Prostate gland (tissue), 2 donors: ENCODE measurements at regions not wholly inside any gene's neighbourhood (a gene's known extent, or its start where the extent isn't known, plus 50 kb on each side); places are given as distances from the start of the nearest gene placed in this dataset.
"Not testable (repeated sequence)": the region's sequence is repeated elsewhere in the genome, so short reads cannot be mapped to it uniquely, and the experiment has no call there.

ENCODE experiments used
- DNase-seq: peaks from one replicate; pipeline ENCODE4 v3.0.0-alpha.2; 2019; ENCODE audit warnings: low spot score
- H3K27ac ChIP-seq, 2 donors: fragments of 200-600 bp; sonication (generic); 2 replicates each; pipeline ENCODE4 v1.5.1; 2017 to 2019
- H3K27me3 ChIP-seq: fragments of 200-600 bp; sonication (generic); replicated peaks from 2 replicates; pipeline ENCODE4 v1.5.1; 2019; ENCODE audit not compliant: insufficient read depth
- H3K36me3 ChIP-seq, 2 donors: fragments of 200-600 bp; sonication (generic); 1 replicate in 1 of 2; 2 replicates in 1 of 2; pipeline versions ENCODE4 v1.5.1 to v1.8.1; 2017 to 2019
- H3K4me1 ChIP-seq: fragments of 200-600 bp; sonication (generic); replicated peaks from 2 replicates; pipeline ENCODE4 v1.5.1; 2019
- H3K4me3 ChIP-seq, 2 donors: fragments of 200-600 bp; sonication (generic); 2 replicates each; pipeline ENCODE4 v1.5.1; 2017 to 2019
- H3K9me3 ChIP-seq: fragments of 200-600 bp; sonication (generic); 2 replicates; pipeline ENCODE4 v1.5.1; 2017
- POLR2A ChIP-seq: fragments of 450-650 bp; IDR thresholded peaks from one replicate; pipeline ENCODE4 v1.6.1; 2016; ENCODE audit warnings: antibody characterized with exemption, mild to moderate bottlenecking
- POLR2AphosphoS5 ChIP-seq: sonication (generic); formaldehyde crosslinking; IDR thresholded peaks from one replicate; pipeline ENCODE4 v1.6.1; 2017; ENCODE audit warnings: antibody characterized with exemption
- WGBS: methylation state at CpG from one replicate; pipeline ENCODE4 v1.1.5; 2018; 5-methylcytosine and 5-hydroxymethylcytosine counted together
- intact Hi-C: fragments of 100-400 bp; cut with DNase I; formaldehyde crosslinking; loops from one replicate; pipeline ENCODE4 v1.14.2; 2022
- TF ChIP-seq, protein P1 (sequence below), 4 experiments: fragments of 200-600 bp in 2 of 4; fragments of 450-650 bp in 2 of 4; sonication (generic) in 2 of 4; IDR thresholded peaks; 1 replicate in 3 of 4; 2 replicates in 1 of 4; pipeline ENCODE4 v1.5.1; 2016 to 2019; ENCODE audit warnings: antibody characterized with exemption in 4 of 4, mild to moderate bottlenecking in 2 of 4, moderate library complexity in 2 of 4

DNA sequence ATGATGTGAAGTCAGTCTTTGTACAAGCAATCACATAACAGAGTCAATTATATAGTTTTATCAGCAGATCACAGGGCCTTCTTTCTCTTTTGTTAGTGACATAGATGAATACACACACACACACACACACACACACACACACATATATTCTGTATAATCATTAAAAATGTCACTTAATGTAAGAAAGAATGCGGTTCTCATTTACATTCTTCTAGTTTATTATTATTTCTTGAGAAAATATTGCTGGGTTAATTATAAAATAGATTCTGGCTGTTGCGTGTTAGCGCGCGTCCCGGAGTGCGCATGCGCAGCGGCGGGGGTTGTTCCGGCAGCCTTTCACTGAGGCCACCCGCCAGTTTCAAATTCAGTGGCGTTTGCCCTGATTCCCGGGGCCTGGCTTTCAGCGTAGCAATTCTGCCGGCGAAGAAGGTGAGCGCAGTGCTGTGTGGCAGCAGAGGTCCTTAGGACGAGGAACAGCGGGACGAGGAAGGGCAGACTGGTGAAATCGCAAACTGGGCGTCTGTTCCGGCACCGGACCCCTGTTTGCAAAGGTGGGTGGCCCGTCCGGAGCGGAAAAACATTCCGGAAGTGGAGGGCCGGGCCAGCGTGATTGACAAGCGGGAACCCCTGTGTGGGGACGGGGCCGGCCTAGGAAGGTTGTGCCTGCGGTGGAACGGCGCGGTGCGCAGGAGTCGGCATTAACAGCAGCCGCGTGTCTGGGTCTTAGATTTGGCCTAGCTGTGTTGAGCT, 75.3 kb upstream of the PZP start:
- H3K9me3 ChIP-seq, H3K27me3 ChIP-seq, intact Hi-C loops, H3K4me1 ChIP-seq, H3K36me3 ChIP-seq: not testable (repeated sequence)
- H3K27ac ChIP-seq: peak overlapping the region; percentile 55 to 67
- peak; percentile 57 for TF ChIP-seq POLR2AphosphoS5
- under 1% methylated on average over 32 of the region's 42 CpGs for WGBS
- peak; percentile 69 for DNase-seq
- H3K4me3 ChIP-seq: peak overlapping the region; percentile 28 to 31

DNA sequence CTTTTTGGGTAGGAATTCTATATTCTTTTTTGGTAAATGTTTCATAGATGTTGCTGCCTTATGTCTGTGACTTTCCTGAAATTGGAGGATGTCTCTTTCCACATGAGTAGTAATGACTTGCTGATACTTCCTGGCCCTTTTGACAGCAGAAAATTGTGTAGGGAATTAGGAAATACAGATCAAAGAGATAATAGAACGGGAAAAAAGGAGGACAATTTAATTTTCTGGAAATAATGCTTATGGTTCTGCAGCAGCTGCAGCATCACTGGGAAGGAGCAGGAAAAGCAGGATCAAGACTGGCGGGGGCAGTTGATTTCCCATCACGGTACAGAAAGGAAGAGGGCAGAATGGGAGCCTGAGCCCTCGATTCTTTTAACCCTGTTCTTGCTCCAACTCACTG, 68.8 kb upstream of the PZP start:
- Histone ChIP-seq H3K4me3 (no peak overlapping the region), H3K9me3 (no peaks in the 10 kb centered on the region), H3K27me3 (no peaks in the 10 kb centered on the region), H3K4me1 (no peaks in the 10 kb centered on the region), H3K27ac (no peak overlapping the region), H3K36me3 (no peaks in the 10 kb centered on the region)
- intact Hi-C loops: no loop called here
- TF ChIP-seq, protein P1, sequence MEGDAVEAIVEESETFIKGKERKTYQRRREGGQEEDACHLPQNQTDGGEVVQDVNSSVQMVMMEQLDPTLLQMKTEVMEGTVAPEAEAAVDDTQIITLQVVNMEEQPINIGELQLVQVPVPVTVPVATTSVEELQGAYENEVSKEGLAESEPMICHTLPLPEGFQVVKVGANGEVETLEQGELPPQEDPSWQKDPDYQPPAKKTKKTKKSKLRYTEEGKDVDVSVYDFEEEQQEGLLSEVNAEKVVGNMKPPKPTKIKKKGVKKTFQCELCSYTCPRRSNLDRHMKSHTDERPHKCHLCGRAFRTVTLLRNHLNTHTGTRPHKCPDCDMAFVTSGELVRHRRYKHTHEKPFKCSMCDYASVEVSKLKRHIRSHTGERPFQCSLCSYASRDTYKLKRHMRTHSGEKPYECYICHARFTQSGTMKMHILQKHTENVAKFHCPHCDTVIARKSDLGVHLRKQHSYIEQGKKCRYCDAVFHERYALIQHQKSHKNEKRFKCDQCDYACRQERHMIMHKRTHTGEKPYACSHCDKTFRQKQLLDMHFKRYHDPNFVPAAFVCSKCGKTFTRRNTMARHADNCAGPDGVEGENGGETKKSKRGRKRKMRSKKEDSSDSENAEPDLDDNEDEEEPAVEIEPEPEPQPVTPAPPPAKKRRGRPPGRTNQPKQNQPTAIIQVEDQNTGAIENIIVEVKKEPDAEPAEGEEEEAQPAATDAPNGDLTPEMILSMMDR (IDR thresholded peaks at IDR 0.05): no peak
- TF ChIP-seq POLR2AphosphoS5 (no peak), POLR2A (no peak)
- WGBS: 57% methylated on average over 4 of the region's 4 CpGs
- no peak for DNase-seq

DNA sequence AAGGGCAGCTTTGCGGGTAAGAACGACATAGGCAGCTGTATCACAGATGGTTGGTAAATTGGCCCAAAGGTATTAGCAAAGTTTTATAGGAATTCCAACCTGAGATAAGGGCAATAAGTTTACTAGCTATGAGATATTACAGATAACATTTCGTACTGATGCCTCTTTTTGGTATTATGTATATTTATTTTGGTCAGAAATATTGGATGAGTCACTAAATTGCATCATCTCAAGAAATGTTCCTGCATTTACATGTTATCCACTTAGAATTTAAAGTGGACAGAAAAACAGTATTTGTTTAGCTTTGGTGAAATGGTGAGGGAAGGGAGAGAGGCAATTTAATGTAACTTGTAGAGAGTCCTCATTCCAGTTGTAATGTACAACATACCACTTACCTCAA, 65.1 kb upstream of the PZP start:
- WGBS: 28% methylated on average over 3 of the region's 3 CpGs

DNA sequence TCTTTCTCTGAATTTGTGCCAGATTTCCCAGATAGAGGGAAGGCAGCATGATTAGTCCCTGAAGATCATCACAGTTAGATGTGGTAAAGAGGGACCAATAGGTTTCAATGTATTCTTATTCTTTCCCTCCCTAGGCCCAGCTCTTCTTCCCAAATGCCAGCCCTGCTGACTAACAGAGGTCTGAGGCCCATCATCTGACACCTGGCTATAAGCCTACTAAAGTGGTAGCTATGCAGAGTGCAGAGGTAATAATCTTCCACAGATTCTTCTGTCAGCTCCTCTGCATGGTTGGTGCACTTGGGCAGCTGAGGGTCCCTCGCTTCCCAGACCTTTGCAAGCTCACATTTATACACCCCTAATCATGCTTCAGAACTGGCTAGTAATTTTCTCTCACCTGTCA, 63.7 kb upstream of the PZP start:
- no peak for TF ChIP-seq POLR2A
- no peak for TF ChIP-seq POLR2AphosphoS5
- TF ChIP-seq, protein P1 (IDR thresholded peaks at IDR 0.05): no peak

More for the DNA sequence above, 65.1 kb upstream of the PZP start:
- no peak overlapping the region for H3K27ac ChIP-seq
- no peaks in the 10 kb centered on the region for H3K27me3 ChIP-seq
- H3K9me3 ChIP-seq: no peaks in the 10 kb centered on the region
- no peak for DNase-seq
- no peaks in the 10 kb centered on the region for H3K36me3 ChIP-seq
- TF ChIP-seq POLR2AphosphoS5 (peak; percentile 30), POLR2A (no peak)
- H3K4me3 ChIP-seq: no peak overlapping the region
- intact Hi-C loops: no loop called here
- H3K4me1 ChIP-seq: no peaks in the 10 kb centered on the region

GRCh38 chr12:9264546-9264945, 56.4 kb upstream of the PZP start:
- Histone ChIP-seq H3K27ac (no peak overlapping the region), H3K27me3 (no peaks in the 10 kb centered on the region), H3K4me1 (no peaks in the 10 kb centered on the region), H3K36me3 (no peaks in the 10 kb centered on the region), H3K4me3 (no peak overlapping the region), H3K9me3 (no peaks in the 10 kb centered on the region)
- 78% methylated on average over 1 of the region's 1 CpG for WGBS
- TF ChIP-seq POLR2A: no peak
- intact Hi-C loops: no loop called here
- DNase-seq: no peak

More for the DNA sequence above, 63.7 kb upstream of the PZP start:
- H3K4me1 ChIP-seq: no peaks in the 10 kb centered on the region
- H3K9me3 ChIP-seq: no peaks in the 10 kb centered on the region
- H3K27ac ChIP-seq: no peak overlapping the region
- H3K36me3 ChIP-seq: no peaks in the 10 kb centered on the region
- DNase-seq: no peak
- intact Hi-C loops: no loop called here
- 89% methylated on average over 1 of the region's 1 CpG for WGBS
- no peak overlapping the region for H3K4me3 ChIP-seq
- H3K27me3 ChIP-seq: no peaks in the 10 kb centered on the region

DNA sequence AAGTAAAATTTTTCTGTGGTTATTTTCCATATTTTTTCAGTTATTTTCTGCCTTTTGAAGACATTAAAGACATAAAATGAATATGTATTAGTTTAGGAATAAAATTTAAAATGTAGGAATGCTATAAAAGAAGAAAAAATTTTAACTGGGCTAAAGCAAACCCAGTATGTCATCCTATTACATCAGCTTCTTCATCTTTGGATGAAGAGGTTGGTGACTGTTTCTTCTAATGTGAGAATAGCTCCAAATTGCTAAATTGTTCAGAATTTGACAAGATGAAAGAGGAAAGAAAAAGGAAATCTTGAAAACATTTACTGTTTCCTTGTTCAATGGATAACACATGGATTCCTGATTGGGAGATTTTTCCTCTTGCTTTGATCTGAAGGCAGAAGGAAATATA, 52.7 kb upstream of the PZP start:
- Histone ChIP-seq H3K4me3 (no peak overlapping the region), H3K36me3 (no peaks in the 10 kb centered on the region), H3K27me3 (no peaks in the 10 kb centered on the region), H3K27ac (no peak overlapping the region), H3K4me1 (no peaks in the 10 kb centered on the region), H3K9me3 (no peaks in the 10 kb centered on the region)
- intact Hi-C loops: no loop called here
- TF ChIP-seq, protein P1 (IDR thresholded peaks at IDR 0.05): no peak
- TF ChIP-seq POLR2A (no peak), POLR2AphosphoS5 (no peak)
- DNase-seq: no peak
